GM21381 (cell line): ENCODE measurements at regions not wholly inside any gene's neighbourhood (a gene's known extent, or its start where the extent isn't known, plus 50 kb on each side); places are given as distances from the start of the nearest gene placed in this dataset.
A peak's percentile ranks its signal among the peaks of the same experiment; 100 is the strongest.

Experiments used
- ATAC-seq: cut with Tn5 transposase; IDR thresholded peaks from one replicate; pipeline ENCODE4 v1.9.1; 2021; ENCODE audit warnings: mild to moderate bottlenecking, moderate library complexity; ENCODE audit not compliant: unreplicated experiment

- no peak for ATAC-seq
Measured at GRCh38 chr1:234886081-234886984, 242.3 kb downstream of the TOMM20 start.

- ATAC-seq: no peak
Measured at GRCh38 chr1:234885601-234886000, 243.0 kb downstream of the TOMM20 start.

GRCh38 chr1:234884701-234885100 lies 243.9 kb downstream of the TOMM20 start:
- ATAC-seq: no peak

GRCh38 chr1:234884006-234884405 lies 244.6 kb downstream of the TOMM20 start:
- ATAC-seq: no peak

GRCh38 chr1:234882898-234883297 lies 245.7 kb downstream of the TOMM20 start:
- ATAC-seq: no peak

- ATAC-seq: peak; percentile 84
Measured at GRCh38 chr1:234881893-234882771, 246.5 kb downstream of the TOMM20 start.

GRCh38 chr1:234879147-234880080 lies 249.2 kb downstream of the TOMM20 start:
- no peak for ATAC-seq

- no peak for ATAC-seq
Measured at GRCh38 chr1:234878288-234878687, 250.3 kb downstream of the TOMM20 start.

GRCh38 chr1:234877761-234878160 lies 250.9 kb downstream of the TOMM20 start:
- no peak for ATAC-seq

- no peak for ATAC-seq
Measured at GRCh38 chr1:234875953-234876855, 252.4 kb downstream of the TOMM20 start.

- ATAC-seq: no peak
Measured at GRCh38 chr1:234875328-234875952, 253.2 kb downstream of the TOMM20 start.

GRCh38 chr1:234874291-234875288 lies 254.0 kb downstream of the TOMM20 start:
- ATAC-seq: no peak

- no peak for ATAC-seq
Measured at GRCh38 chr1:234871710-234872271, 256.8 kb downstream of the TOMM20 start.

GRCh38 chr1:234871039-234871709 lies 257.5 kb downstream of the TOMM20 start:
- ATAC-seq: no peak

- no peak for ATAC-seq
Measured at GRCh38 chr1:234870020-234870981, 258.3 kb downstream of the TOMM20 start.
